ENCODE measurements at regions not wholly inside any gene's neighbourhood (a gene's known extent, or its start where the extent isn't known, plus 50 kb on each side); places are given as distances from the start of the nearest gene placed in this dataset.

DNA sequence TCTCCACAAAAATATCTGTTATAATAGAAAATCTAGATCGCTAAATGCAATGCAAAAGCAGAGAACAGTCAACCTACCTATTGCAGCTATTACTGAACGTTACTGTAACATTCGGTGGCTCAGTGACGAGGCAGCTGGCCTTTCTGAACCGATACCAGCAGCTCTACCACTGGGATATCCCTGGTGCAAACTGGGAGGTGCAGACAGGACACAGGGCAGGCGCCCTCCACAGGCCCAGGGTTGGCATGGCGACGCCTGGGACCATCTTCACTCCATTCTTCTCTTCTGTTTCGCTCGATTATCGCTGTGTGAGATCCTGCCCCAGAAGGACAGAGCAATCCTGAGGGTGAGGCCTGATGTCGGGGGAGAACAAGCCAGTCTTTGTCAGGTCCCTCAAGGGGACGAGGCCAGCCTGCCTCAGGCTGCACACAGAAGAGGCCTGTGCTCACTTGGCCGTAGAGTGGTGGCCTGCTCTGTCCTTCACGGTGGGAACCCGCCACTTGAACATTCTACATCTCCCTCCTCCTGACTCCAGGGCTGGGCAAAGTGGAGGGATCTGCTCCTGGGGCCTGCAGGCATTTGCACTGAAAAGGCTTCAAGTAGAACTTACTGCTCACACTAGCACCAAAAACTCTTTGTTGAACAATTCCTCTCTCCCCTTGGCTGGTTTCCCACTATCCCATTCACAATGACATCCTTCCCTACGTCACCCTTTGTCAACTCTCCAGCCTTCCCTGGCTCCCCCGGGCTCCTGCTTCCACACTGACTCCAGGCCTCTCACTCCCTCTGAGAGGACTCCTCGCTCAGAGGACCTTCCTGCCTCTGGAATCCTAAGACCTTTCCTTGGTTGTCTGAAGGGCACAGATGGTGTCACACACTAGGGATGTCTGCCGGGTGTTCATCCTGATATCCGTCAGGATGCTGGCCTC is 49.7 kb downstream of the CYRIA start:
- DNase-seq: no peak

- no peak for DNase-seq
These were observed 50.4 kb downstream of the CYRIA start for GRCh38 chr2:16615246-16615645.

GRCh38 chr2:16614314-16614860 is 51.2 kb downstream of the CYRIA start:
- DNase-seq: no peak

GRCh38 chr2:16613539-16614011 is 52.1 kb downstream of the CYRIA start:
- DNase-seq: no peak

- no peak for DNase-seq
These were observed 53.1 kb downstream of the CYRIA start for GRCh38 chr2:16612490-16612889.

DNA sequence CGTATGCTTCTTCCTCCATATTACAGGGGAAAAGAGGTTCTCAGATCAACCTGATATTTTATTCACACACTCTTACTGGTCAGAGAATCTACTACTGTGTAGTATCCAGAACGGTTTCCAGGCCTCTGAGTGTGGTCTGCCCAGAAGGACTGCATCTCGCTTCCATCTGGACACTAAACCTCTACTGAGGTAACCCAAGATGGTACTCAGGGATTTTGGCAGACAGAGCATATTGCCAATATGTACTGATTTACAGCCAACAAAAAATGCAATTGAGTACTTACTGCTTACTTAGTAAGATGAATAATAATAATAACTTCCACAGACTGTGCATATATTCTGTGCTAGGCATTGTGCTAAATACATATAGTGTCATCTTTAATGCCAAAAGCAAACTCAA is 55.8 kb downstream of the CYRIA start:
- DNase-seq: no peak

GRCh38 chr2:16608661-16609643 is 56.7 kb downstream of the CYRIA start:
- peak; percentile 73 for DNase-seq

DNA sequence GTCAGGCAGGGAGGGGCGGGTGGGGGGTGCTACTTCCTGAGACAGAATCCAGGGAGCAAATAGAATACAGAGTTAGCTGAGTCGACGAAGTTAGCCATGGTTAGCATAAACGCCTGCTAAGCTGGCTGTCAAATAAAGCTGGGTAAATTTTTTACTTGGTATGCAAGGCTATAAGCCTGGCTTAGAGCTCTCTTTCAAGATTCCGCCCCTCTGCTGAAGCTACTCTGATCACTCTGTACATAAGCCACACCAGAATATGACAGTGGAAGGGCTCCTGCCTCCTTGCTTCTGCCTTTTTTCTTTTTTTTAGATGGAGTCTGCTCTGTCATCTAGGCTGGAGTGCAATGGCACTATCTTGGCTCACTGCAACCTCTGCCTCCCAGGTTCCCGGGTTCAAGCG is 58.3 kb downstream of the CYRIA start:
- no peak for DNase-seq

GRCh38 chr2:16604236-16604635 is 61.4 kb downstream of the CYRIA start:
- no peak for DNase-seq

DNA sequence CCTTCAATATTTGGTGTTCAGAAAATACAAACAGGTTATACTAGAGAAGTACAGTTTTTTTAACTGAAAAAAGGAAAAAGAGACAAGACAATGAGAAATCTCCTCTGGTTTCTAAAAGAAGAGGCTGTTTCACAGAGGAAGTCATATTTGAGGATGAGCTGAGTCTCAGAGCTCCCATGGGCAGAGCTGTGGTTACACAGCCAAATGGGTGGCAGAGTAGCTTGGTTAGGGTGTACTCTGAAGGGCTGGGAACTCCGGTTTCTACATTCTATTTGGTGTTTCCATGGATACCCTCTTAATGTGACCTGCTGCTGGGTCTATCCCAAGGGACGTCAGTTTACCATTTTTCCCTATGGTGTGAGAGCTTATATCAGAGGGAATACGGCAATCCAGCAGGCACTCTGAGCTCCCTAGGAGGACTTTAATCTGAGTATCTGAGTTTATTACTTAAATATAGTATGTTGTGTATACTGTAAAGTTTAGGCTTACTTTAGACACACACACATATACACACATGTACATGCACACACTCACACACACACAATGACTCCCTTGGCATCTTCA is 74.2 kb downstream of the CYRIA start:
- DNase-seq: no peak

GRCh38 chr2:16589465-16589864 is 76.2 kb downstream of the CYRIA start:
- no peak for DNase-seq

GRCh38 chr2:16588565-16588964 is 77.1 kb downstream of the CYRIA start:
- DNase-seq: no peak

GRCh38 chr2:16587601-16588000 is 78.0 kb downstream of the CYRIA start:
- DNase-seq: no peak

DNA sequence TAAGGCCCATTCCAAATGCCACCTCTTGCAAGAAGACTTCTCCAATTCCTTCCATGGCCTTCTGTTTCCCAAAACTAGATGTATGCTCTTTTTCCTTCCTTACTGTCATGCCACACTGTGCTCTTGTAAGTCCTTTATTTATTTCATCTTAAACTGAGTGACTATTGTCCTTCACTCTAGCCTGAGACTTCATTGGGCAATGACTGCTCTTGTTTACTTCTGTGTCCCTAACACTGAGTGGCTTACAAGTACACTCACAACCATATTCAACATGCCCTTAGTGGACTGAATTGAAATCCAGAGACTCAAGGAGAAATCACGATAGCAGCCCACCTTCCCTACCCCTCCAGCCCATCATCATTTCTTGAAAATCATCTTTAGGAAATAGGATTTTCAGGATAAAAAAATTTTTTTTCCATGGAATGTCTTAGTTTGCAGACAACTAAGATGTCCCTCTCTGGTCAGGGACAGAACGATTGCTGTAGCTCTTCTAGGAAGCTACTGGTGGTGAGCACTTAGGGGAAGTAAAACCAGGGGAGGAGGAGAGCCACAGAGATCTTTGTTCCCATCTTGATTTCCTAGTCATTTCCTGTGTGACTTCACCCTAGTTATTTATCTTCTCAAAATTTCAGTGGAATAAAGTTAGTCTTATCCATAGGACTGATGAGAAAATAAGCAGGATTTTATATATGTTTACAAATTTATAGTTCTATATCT is 80.7 kb downstream of the CYRIA start:
- DNase-seq: no peak

DNA sequence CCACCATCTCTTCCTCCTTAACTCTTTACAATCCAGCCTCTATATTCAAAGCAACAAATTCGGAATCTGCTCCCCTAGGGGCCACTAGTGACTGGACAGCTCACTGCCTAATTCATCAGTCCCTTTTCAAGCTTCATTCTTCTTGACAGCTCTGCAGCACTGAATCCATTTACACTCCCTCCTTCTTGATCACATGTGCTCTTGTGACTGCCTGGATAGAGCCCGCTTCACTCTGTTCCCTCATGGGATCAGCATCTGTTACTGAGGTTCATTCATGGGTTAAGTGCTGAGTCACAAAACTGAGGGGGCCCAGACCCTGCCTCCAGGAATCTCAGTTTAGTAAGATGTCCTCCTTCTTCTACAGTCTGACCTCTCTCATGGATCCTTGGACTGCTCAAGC is 81.5 kb downstream of the CYRIA start:
- DNase-seq: no peak

GRCh38 chr2:16581241-16581640 is 84.4 kb downstream of the CYRIA start:
- DNase-seq: no peak

GRCh38 chr2:16578081-16578480 is 87.6 kb downstream of the CYRIA start:
- DNase-seq: no peak

GRCh38 chr2:16570516-16570915 is 95.1 kb downstream of the CYRIA start:
- DNase-seq: no peak

- no peak for DNase-seq
These were observed 96.4 kb downstream of the CYRIA start for GRCh38 chr2:16568998-16569784.

DNA sequence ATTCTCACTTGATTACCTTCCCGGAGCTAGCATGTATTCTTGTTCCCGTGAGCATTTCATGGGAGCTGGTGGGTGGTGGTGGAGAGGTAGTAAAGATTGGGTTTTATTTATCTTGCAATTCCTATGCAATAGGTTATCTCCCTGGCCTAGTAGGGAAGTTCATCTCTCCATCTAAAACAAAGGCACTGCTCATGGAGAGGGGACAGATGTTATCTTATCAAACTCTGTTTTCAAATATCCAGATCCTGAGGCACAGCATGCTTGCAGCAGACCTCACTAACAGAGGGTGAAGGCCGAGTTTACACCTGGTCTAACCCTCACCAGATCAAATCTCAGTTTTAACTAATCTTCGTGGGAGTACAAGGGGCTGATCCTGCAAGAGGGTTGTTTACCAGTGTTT is 98.9 kb downstream of the CYRIA start:
- no peak for DNase-seq

- DNase-seq: no peak
These were observed 100.2 kb downstream of the CYRIA start for GRCh38 chr2:16565481-16565880.

All from effector CD4-positive, alpha-beta T cell (primary cell).